ENCODE measurements at regions not wholly inside any gene's neighbourhood (a gene's known extent, or its start where the extent isn't known, plus 50 kb on each side); places are given as distances from the start of the nearest gene placed in this dataset.

DNA sequence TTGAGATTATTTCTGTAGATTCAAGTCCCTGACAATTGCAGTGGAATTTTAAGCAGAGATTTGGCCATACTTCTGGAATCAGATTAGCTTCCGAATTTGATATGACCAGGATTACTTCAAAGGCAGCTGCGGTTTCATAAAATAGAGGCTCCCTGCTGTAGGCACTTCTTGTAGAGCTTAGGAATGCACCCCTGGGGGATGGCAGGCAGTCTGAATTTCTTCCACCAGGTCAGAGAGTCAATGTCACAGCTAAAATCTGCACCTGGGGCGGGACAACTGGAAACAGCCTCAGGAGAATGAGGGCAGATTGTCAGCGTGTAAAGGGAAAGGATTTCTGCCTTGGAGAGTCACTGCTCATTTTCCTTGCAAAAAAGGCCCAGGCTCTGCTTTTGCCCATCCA is 182.6 kb downstream of the ARRDC4 start:
- DNase-seq (ENCODE audit: low read depth): no peak

DNA sequence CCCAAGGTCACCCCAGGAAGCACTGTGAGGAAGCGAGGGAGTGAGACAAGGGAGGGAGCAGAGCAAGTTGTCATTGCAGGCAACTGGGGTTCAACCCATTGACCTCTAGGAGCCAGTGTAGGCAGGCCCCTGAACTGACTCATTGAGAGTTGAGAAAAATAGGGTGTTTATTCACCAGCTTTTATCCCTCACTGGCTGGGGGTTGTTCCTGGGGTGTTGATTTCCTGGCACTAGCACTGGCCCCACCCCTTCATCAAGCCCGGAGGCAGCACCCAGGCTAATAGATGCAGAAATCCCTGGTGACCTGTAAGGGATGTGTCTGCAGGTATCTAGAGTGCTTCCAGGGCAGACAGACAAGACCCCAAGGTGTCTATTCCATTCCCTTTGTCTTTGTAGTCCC is 183.9 kb downstream of the ARRDC4 start:
- DNase-seq (ENCODE audit: low read depth): no peak

GRCh38 chr15:98146031-98146820 is 185.7 kb downstream of the ARRDC4 start:
- no peak for DNase-seq (ENCODE audit: low read depth)

DNA sequence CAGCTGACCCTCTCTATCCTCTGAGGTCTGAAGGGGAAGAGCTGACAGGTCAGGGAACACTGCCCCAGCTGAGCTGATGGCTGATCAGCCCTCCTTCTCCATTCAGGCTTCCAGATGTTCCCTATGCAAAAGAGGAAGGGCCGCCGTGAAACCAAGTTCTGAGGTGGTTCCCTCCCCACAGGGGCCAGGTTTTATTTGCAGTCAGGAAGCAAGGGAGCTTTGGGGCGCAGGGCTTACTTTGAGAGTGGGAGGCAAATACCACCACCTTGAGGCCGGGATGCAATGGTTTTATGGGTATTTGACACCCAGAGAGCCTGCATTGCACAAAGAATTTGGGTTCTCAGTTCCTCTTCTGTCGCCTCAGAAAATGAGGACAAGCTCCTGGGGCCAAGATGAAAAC is 186.9 kb downstream of the ARRDC4 start:
- DNase-seq (ENCODE audit: low read depth): no peak

- no peak for DNase-seq (ENCODE audit: low read depth)
Observed at GRCh38 chr15:98150084-98150483, 189.6 kb downstream of the ARRDC4 start.

DNA sequence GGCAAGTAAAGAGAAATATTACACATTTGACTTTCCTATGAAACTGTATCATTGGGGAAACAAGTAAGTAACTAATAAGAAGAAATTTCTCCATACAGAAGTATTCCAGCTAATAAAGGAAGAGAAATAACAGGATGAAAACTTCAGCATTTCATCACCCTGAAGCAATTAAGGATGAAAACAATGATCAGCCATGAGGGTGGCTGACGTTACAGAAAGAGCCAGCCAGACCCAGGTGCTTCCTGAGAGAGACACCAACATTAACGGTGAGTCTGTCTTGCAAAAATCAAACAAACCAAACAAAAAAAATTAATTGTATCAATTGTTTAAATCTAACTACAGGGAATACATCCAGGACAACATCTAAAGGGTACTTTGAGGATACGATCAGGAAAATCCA is 190.0 kb downstream of the ARRDC4 start:
- no peak for DNase-seq (ENCODE audit: low read depth)

- no peak for DNase-seq (ENCODE audit: low read depth)
Observed at GRCh38 chr15:98151096-98151495, 190.6 kb downstream of the ARRDC4 start.

DNA sequence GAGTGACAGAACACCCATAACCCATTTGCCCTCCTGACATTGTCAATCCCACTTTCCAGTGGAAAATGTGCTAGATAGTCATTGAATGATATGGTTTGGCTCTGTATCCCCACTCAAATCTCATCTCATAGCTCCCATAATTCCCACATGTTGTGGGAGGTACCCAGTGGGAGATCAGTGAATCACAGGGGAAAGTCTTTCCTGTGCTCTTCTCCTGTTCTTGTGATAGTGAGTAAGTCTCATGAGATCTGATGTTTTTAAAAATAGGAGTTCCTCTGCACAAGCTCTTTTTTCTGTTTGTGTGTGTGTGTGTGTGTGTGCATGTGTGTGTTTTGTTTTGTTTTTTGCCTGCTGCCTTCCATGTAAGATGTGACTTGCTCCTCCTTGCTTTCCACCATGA is 191.7 kb downstream of the ARRDC4 start:
- DNase-seq (ENCODE audit: low read depth): no peak

- DNase-seq (ENCODE audit: low read depth): no peak
Observed at GRCh38 chr15:98154863-98155262, 194.4 kb downstream of the ARRDC4 start.

- no peak for DNase-seq (ENCODE audit: low read depth)
Observed at GRCh38 chr15:98155356-98155755, 194.9 kb downstream of the ARRDC4 start.

GRCh38 chr15:98160236-98160635 is 199.7 kb downstream of the ARRDC4 start:
- no peak for DNase-seq (ENCODE audit: low read depth)

GRCh38 chr15:98163319-98164045 is 203.0 kb downstream of the ARRDC4 start:
- no peak for DNase-seq (ENCODE audit: low read depth)

DNA sequence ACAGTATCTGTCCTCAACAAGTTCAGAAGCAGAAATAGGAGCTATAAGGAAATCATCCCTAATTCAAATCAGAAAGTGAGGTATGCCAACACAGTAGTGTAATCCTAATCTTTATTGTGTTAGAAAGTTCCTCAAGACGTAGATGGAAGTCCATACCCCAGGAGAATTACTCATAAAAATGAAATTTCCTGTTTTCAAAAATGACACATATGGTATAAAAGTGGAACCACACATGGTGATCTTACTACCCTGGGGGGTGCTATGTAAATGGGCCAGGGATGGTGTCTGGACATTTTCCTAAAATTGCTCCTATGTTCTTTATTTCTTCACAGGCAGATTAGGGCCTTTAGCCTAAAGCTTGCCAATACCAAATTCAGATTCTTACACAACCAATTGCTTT is 204.1 kb downstream of the ARRDC4 start:
- no peak for DNase-seq (ENCODE audit: low read depth)

- DNase-seq (ENCODE audit: low read depth): no peak
Observed at GRCh38 chr15:98164986-98165385, 204.5 kb downstream of the ARRDC4 start.

- no peak for DNase-seq (ENCODE audit: low read depth)
Observed at GRCh38 chr15:98167722-98168268, 207.3 kb downstream of the ARRDC4 start.

GRCh38 chr15:98169551-98169950 is 209.0 kb downstream of the ARRDC4 start:
- DNase-seq (ENCODE audit: low read depth): no peak

DNA sequence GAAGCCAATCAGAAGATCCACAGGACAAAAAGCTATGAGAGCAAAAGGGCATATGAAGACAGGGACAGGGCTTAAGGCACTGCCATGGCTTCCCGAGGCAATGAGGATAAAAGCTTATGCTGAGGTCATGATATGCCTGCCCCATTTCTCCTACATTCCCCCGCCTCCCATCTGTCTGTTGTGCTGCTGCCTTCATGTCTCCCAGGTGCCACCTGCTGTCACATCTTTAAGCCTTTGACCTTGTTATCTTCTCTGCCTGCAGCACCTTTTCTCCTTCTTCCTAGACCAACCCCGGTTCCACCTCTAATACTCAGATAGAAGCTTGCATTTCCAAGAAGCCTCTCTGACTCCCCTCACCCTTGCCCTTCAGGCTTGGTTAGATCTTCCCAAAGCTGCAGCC is 213.8 kb downstream of the ARRDC4 start:
- no peak for DNase-seq (ENCODE audit: low read depth)

- no peak for DNase-seq (ENCODE audit: low read depth)
Observed at GRCh38 chr15:98174841-98175240, 214.3 kb downstream of the ARRDC4 start.

GRCh38 chr15:98177966-98178592 is 217.6 kb downstream of the ARRDC4 start:
- DNase-seq (ENCODE audit: low read depth): no peak

GRCh38 chr15:98178861-98179260 is 218.4 kb downstream of the ARRDC4 start:
- no peak for DNase-seq (ENCODE audit: low read depth)

- DNase-seq (ENCODE audit: low read depth): no peak
Observed at GRCh38 chr15:98187549-98187948, 227.0 kb downstream of the ARRDC4 start.

DNA sequence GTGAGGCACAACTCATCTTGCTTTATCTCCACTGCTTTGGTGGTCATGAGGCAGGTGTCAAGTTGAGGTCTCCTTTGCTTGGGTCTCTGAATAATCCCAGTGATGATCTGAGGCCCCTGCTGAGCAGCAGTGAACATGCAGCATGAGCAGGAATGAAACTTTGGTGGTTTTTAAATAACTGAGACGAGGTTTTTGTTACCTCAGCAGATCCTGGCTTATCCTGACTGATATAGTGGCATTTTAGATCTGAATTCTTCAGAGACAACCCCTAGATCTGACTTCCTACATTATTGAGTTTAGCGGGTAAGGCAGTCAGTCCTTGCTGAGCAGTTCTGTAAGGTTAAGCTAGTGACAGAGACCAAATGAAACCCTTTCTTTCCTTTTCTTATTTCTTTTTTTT is 230.4 kb downstream of the ARRDC4 start:
- DNase-seq (ENCODE audit: low read depth): no peak

GRCh38 chr15:98195796-98196195 is 235.3 kb downstream of the ARRDC4 start:
- DNase-seq (ENCODE audit: low read depth): no peak
